ENCODE measurements at regions not wholly inside any gene's neighbourhood (a gene's known extent, or its start where the extent isn't known, plus 50 kb on each side); places are given as distances from the start of the nearest gene placed in this dataset.

DNA sequence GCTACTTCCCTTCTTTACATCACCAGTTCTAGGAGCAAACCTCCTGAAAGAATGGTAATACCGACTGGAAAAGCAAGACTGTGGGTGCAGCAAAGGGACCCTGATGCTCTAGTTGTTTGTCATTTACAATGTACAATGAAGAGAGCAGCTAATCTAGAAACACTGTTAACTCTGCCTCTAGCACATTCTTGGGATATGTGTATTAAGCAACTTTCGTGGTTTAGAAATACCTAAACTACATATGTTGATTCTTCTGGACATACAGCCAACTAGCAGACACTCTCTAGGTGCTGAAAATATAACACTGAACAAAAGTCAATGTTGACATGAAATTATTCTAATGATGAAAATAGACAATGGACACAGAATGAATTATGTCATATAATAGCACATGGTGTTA, 440.3 kb upstream of the MC4R start:
- TF ChIP-seq EZH2 (IDR thresholded peaks at IDR 0.05; ENCODE audit: low read depth, low read length, severe bottlenecking) (no peak), CTCF (IDR thresholded peaks at IDR 0.05; ENCODE audit: control extremely low read depth in 1 of 3, insufficient read depth in 1 of 3, low read depth in 1 of 3, low read length in 3 of 3) (no peak), JUND (IDR thresholded peaks at IDR 0.05; ENCODE audit: low read length) (no peak)

All from H1 (cell line).